Naive thymus-derived CD8-positive, alpha-beta T cell (primary cell): ENCODE measurements at regions not wholly inside any gene's neighbourhood (a gene's known extent, or its start where the extent isn't known, plus 50 kb on each side); places are given as distances from the start of the nearest gene placed in this dataset.

Source experiments
- ATAC-seq, 2 donors: fragments of 150-1000 bp; cut with Tn5 transposase in 1 of 2; sonication (Bioruptor Pico), chemical (Tn5 transposase) in 1 of 2; 1 replicate in 1 of 2; 2 replicates in 1 of 2; pipeline ENCODE4 v1.10.0; 2021; ENCODE audit warnings: mild to moderate bottlenecking in 2 of 2, moderate library complexity in 2 of 2
- POLR2A ChIA-PET: fragments of 350-600 bp; sonication (Branson Sonifier 250); formaldehyde crosslinking; loops from one replicate; lab custom pipeline; 2021; ENCODE audit warnings: antibody characterized with exemption; lab: Charles Lee
- DNase-seq, 10 donors: peaks; one replicate each; pipeline versions ENCODE4 v3.0.0 to v3.0.0-alpha.2; 2020 to 2022
- H3K27ac Mint-ChIP-seq, 10 donors: one replicate each; pipeline ENCODE4 v1.8.0; 2020 to 2022; ENCODE audit warnings: mild to moderate bottlenecking in 10 of 10, mixed read lengths in 10 of 10, moderate library complexity in 4 of 10, inconsistent platforms in 1 of 10
- H3K27me3 Mint-ChIP-seq, 5 donors: one replicate each; pipeline ENCODE4 v1.8.0; 2021 to 2022; ENCODE audit warnings: mixed read lengths in 5 of 5
- H3K36me3 Mint-ChIP-seq, 3 donors: one replicate each; pipeline ENCODE4 v1.8.0; 2020 to 2022; ENCODE audit warnings: mixed read lengths in 3 of 3, mild to moderate bottlenecking in 2 of 3, inconsistent platforms in 1 of 3
- H3K4me1 Mint-ChIP-seq, 4 donors: one replicate each; pipeline ENCODE4 v1.8.0; 2021 to 2022; ENCODE audit warnings: mixed read lengths in 4 of 4
- H3K4me3 Mint-ChIP-seq, 10 donors: one replicate each; pipeline ENCODE4 v1.8.0; 2020 to 2022; ENCODE audit warnings: mild to moderate bottlenecking in 10 of 10, mixed read lengths in 10 of 10, moderate library complexity in 6 of 10, inconsistent platforms in 1 of 10
- H3K9me3 Mint-ChIP-seq, 9 donors: one replicate each; pipeline ENCODE4 v1.8.0; 2020 to 2022; ENCODE audit warnings: mixed read lengths in 9 of 9, mild to moderate bottlenecking in 3 of 9, inconsistent platforms in 1 of 9, moderate library complexity in 1 of 9

GRCh38 chr1:4110888-4111287, 210.8 kb upstream of the C1orf174 start:
- DNase-seq: peak in 1 of 10 donors; percentile 52
- H3K9me3 Mint-ChIP-seq: peaks cover 8 to 26% (median 11%) of the 10 kb centered on the region in 9 donors
- H3K27me3 Mint-ChIP-seq: peaks cover 0 to 10% (median 1%) of the 10 kb centered on the region in 5 donors
- no peak for ATAC-seq
- POLR2A ChIA-PET: no interaction called here
- H3K4me3 Mint-ChIP-seq: no peak overlapping the region
- H3K27ac Mint-ChIP-seq: no peak overlapping the region
- peaks cover 0 to 11% (median 0%) of the 10 kb centered on the region in 3 donors for H3K36me3 Mint-ChIP-seq
- H3K4me1 Mint-ChIP-seq: no peaks in the 10 kb centered on the region

DNA sequence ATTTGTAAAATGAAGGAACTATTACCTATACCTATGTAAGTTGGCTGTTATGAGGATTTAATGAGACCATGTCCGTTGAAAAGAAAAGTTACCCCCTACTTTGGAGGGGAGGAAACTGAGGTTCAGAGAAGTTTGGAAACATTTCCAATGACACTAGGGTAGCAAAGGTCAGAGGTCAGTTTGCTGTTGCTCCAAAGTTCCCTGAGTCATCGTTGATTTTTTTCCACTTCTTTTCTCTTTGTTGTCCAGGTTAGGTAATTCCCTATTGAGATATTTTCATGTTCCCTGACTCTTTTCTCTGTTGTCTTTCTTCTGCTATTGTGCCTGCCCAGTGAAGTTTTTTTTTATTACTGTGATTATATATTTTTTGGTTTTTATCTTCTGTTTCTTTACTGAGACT, 213.8 kb upstream of the C1orf174 start:
- Mint-ChIP-seq H3K4me1 (no peaks in the 10 kb centered on the region), H3K4me3 (no peak overlapping the region), H3K27ac (no peak overlapping the region), H3K36me3 (peaks cover 0 to 11% (median 0%) of the 10 kb centered on the region in 3 donors), H3K27me3 (peaks cover 0 to 10% (median 6%) of the 10 kb centered on the region in 5 donors), H3K9me3 (peaks cover 8 to 26% (median 11%) of the 10 kb centered on the region in 9 donors)
- POLR2A ChIA-PET: no interaction called here
- ATAC-seq (no peak), DNase-seq (no peak)

DNA sequence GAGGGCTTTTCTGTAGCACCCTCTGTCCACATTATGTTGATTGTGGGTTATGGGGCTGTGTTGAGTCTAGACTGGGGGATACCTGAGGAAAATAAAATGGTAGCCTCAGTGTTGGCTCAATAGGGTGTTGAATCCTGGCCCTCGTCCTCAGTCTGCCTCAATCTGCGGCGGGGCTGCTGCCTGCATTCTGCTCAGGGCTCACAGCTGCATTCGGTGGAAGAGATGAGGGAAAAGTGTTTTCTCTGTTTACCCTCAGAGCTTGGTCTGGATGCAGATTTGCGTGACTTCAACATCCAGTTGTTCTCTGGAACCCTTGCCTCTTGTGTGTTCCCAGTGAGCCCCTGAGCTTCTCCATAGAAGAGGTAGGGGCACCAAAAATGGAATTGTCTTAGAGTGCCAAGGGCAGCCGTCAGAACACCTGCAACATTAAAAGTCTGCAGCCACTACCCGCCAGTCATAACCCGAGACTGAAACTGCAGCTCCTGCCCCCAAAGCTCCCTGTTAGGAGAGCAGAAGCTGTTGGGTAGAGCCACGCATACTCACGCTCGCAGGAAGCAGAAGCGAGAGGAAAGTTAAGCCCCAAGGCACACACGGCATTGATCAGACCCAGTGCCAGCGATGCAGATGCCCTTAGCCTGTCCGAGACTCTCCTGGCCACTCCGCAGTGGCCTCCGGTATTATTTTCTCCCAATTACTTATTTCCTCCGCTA, 215.3 kb upstream of the C1orf174 start:
- H3K4me1 Mint-ChIP-seq: no peaks in the 10 kb centered on the region
- no peak overlapping the region for H3K4me3 Mint-ChIP-seq
- peaks cover 0 to 11% (median 0%) of the 10 kb centered on the region in 3 donors for H3K36me3 Mint-ChIP-seq
- peaks cover 0 to 10% (median 6%) of the 10 kb centered on the region in 5 donors for H3K27me3 Mint-ChIP-seq
- H3K9me3 Mint-ChIP-seq: peaks cover 8 to 26% (median 11%) of the 10 kb centered on the region in 9 donors
- ATAC-seq (no peak), DNase-seq (peak in 1 of 10 donors; percentile 19)
- no peak overlapping the region for H3K27ac Mint-ChIP-seq
- POLR2A ChIA-PET: no interaction called here

DNA sequence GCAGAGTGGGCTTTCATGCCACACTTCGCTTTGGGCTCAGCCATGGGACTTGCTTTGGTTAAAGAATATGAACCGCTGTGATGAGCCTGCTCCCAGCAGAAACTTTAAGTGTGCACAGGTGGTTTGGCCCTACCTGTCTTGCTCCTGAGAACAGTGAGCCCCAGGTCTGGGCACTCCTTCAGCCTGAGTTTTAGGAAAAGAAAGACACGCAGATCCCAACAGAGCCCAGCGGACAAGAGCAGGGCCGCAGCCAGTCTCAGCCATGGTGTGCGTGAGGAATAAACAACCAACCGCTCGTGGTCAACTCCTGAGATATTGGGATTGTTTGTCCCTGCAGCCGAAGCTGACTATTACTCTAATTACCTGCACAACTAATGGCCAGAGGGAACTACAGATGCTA, 217.1 kb upstream of the C1orf174 start:
- Mint-ChIP-seq H3K27me3 (peaks cover 0 to 10% (median 3%) of the 10 kb centered on the region in 5 donors), H3K36me3 (peaks cover 0 to 11% (median 0%) of the 10 kb centered on the region in 3 donors), H3K4me1 (no peaks in the 10 kb centered on the region), H3K4me3 (no peak overlapping the region), H3K9me3 (peaks cover 8 to 23% (median 11%) of the 10 kb centered on the region in 9 donors), H3K27ac (no peak overlapping the region)
- no peak for DNase-seq
- no peak for ATAC-seq
- POLR2A ChIA-PET: no interaction called here

GRCh38 chr1:4118746-4119515, 218.9 kb upstream of the C1orf174 start:
- H3K4me3 Mint-ChIP-seq: no peak overlapping the region
- H3K27ac Mint-ChIP-seq: no peak overlapping the region
- H3K4me1 Mint-ChIP-seq: no peaks in the 10 kb centered on the region
- DNase-seq (peak in 1 of 10 donors; percentile 24), ATAC-seq (no peak)
- H3K36me3 Mint-ChIP-seq: peaks cover 0 to 5% (median 0%) of the 10 kb centered on the region in 3 donors
- peaks cover 4 to 10% (median 5%) of the 10 kb centered on the region in 9 donors for H3K9me3 Mint-ChIP-seq
- H3K27me3 Mint-ChIP-seq: peaks cover 0 to 10% (median 3%) of the 10 kb centered on the region in 5 donors
- POLR2A ChIA-PET: no interaction called here

- no peak for DNase-seq
- Mint-ChIP-seq H3K4me3 (no peak overlapping the region), H3K36me3 (no peaks in the 10 kb centered on the region), H3K27ac (no peak overlapping the region), H3K4me1 (no peaks in the 10 kb centered on the region), H3K27me3 (peaks cover 0 to 10% (median 3%) of the 10 kb centered on the region in 5 donors), H3K9me3 (peaks cover 0 to 3% (median 0%) of the 10 kb centered on the region in 9 donors)
- ATAC-seq: no peak
- POLR2A ChIA-PET: no interaction called here
Measured at GRCh38 chr1:4119516-4120220, 219.6 kb upstream of the C1orf174 start.

GRCh38 chr1:4120557-4121292, 220.7 kb upstream of the C1orf174 start:
- H3K27ac Mint-ChIP-seq: no peak overlapping the region

GRCh38 chr1:4121293-4121684, 221.2 kb upstream of the C1orf174 start:
- H3K4me3 Mint-ChIP-seq: no peak overlapping the region
- no peaks in the 10 kb centered on the region for H3K36me3 Mint-ChIP-seq
- H3K4me1 Mint-ChIP-seq: no peaks in the 10 kb centered on the region
- peaks cover 1 to 8% (median 3%) of the 10 kb centered on the region in 5 donors for H3K27me3 Mint-ChIP-seq
- H3K9me3 Mint-ChIP-seq: no peaks in the 10 kb centered on the region
- POLR2A ChIA-PET: no interaction called here
- no peak for ATAC-seq
- no peak overlapping the region for H3K27ac Mint-ChIP-seq
- no peak for DNase-seq

More at GRCh38 chr1:4120557-4121292, 220.7 kb upstream of the C1orf174 start:
- H3K27me3 Mint-ChIP-seq: peaks cover 0 to 10% (median 3%) of the 10 kb centered on the region in 5 donors
- no peaks in the 10 kb centered on the region for H3K9me3 Mint-ChIP-seq
- POLR2A ChIA-PET: no interaction called here
- no peaks in the 10 kb centered on the region for H3K4me1 Mint-ChIP-seq
- no peak overlapping the region for H3K4me3 Mint-ChIP-seq
- DNase-seq: no peak
- no peaks in the 10 kb centered on the region for H3K36me3 Mint-ChIP-seq
- ATAC-seq: no peak

GRCh38 chr1:4121834-4122512, 221.9 kb upstream of the C1orf174 start:
- Mint-ChIP-seq H3K9me3 (no peaks in the 10 kb centered on the region), H3K27me3 (peaks cover 1 to 8% (median 4%) of the 10 kb centered on the region in 5 donors), H3K4me3 (no peak overlapping the region), H3K36me3 (no peaks in the 10 kb centered on the region), H3K4me1 (no peaks in the 10 kb centered on the region), H3K27ac (no peak overlapping the region)
- ATAC-seq: no peak
- POLR2A ChIA-PET: no interaction called here
- no peak for DNase-seq

- DNase-seq (no peak), ATAC-seq (no peak)
- Mint-ChIP-seq H3K9me3 (no peaks in the 10 kb centered on the region), H3K36me3 (no peaks in the 10 kb centered on the region), H3K4me3 (no peak overlapping the region), H3K27ac (no peak overlapping the region), H3K27me3 (peaks cover 1 to 8% (median 6%) of the 10 kb centered on the region in 5 donors), H3K4me1 (no peaks in the 10 kb centered on the region)
- POLR2A ChIA-PET: no interaction called here
Measured at GRCh38 chr1:4122513-4123160, 222.6 kb upstream of the C1orf174 start.

- Mint-ChIP-seq H3K27me3 (peaks cover 0 to 14% (median 0%) of the 10 kb centered on the region in 5 donors), H3K36me3 (no peaks in the 10 kb centered on the region), H3K4me1 (no peaks in the 10 kb centered on the region), H3K4me3 (no peak overlapping the region), H3K27ac (no peak overlapping the region), H3K9me3 (no peaks in the 10 kb centered on the region)
- DNase-seq (no peak), ATAC-seq (no peak)
- POLR2A ChIA-PET: interaction anchor here (0.7 kb wide), 1 partner anchor 84 kb away, joined by 3 read pairs; no protein-coding TSS in a partner anchor
Measured at GRCh38 chr1:4124631-4125145, 224.6 kb upstream of the C1orf174 start.
